Inflammatory macrophage treated with lipopolysaccharide for 4 hours (primary cell): ENCODE measurements at regions not wholly inside any gene's neighbourhood (a gene's known extent, or its start where the extent isn't known, plus 50 kb on each side); places are given as distances from the start of the nearest gene placed in this dataset.

Source experiments
- DNase-seq: peaks from one replicate; pipeline ENCODE4 v3.0.0-alpha.2; 2020

DNA sequence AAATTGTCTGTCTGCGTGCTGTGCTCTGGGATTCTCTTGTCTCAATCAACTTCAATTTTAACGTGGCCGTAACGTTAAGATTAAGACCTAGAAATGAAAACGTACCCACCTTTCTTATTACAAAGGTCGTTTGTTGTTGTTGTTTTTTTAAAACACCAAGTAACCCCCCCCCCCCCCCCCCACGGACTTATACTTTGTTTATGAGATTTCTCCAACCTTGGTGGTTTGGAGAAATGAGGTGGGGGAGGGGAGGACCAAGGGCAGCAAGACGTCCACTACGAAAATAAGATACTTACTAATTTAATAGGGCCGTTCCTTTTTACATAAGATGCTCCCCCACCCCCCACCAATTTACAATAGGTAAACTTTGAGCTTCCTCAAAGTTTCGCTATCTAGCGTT is 244.4 kb upstream of the TOPAZ1 start:
- DNase-seq = no peak

DNA sequence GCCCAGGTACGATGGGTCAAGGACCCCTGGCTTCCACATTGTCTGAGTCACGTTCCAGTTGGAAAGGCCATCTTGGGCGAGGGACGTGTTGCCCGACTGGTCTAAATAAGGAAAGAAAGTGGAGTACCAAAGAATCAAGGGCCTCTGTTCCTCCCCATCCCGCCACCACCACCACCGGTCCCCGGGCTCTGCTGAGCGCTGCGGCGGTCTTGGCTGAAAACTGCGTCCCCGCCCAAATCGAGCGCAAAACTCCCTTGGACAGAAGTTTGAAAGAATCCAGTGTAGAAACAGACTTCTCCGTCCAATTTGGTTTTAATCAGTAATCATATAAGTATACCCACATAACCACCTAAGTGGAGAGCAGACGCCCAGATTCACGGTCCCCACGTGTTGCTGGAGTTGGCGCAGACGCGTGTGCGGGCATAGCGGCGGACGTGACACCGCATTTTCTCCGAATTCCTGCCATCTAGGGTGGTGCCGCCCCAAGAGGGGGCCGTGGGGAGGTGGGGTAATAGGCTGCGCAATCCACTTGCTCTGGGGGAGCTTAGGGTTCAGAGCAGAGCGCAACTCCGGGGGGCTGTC is 243.8 kb upstream of the TOPAZ1 start:
- DNase-seq = no peak

DNA sequence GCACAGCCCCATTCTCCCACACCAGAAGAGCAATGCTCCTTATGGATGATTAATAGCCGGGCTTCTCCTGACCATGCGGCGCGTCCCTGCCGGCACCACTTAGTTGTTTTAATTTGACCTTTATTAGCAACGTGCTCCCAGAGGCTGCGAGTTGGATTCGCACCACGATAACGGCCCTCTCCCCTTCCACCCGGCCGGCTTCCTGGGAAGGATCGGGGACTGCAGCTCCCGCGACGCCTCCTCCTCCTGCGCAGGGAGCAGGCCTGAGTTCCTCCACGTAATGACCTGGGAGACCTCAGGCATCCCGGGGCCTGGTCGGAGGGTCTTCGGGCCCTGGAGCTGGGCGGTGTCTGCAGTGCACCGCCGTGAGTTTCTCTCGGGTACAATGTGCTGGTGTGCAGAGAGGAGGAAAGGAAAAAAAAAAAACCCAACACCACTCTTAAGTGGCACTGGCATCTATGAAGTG is 243.3 kb upstream of the TOPAZ1 start:
- no peak for DNase-seq

DNA sequence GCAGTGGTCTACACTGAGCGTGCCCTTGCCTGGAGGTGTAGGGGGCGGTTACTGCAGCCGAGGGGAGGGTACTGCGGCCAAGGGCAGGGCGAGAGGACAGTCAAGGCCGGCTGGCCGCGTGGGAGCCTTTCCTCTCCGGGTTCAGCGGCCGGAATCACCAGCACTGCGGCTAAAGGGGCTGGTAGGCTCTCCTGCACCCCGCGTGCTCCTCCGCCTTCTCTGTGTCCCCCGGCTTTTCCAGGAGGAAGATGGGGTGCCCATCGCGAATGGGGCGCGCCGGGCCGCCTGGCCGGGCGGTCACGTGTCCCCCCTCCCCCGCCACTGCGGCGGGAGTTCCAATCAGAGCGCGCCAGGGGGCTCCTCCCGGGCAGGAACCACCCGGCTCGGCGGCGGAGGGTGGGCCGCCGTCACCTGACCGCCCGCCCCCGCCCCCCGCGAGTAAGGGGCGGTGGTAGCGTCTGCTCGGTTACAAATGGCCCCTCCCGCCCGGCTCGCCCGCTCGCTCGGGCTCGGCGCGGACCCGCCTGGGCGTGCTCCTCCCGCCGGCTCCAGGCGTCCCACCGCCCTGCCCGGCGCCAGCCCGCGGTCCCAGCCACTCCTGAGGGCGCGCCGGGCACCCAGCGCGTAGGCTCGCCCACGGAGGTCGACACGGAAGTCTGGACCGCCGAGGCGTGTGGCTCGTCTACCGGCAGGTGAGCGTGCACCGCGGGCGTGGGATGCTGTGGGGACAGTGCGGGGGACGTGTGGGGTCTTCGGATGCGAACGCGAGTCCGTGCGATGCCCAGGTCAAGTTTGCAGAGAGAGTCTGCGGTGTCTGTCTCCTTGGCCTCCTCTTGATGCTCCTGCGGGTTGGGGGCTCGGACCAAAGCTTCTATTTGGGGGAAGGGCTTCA is 242.6 kb upstream of the TOPAZ1 start:
- DNase-seq = no peak

DNA sequence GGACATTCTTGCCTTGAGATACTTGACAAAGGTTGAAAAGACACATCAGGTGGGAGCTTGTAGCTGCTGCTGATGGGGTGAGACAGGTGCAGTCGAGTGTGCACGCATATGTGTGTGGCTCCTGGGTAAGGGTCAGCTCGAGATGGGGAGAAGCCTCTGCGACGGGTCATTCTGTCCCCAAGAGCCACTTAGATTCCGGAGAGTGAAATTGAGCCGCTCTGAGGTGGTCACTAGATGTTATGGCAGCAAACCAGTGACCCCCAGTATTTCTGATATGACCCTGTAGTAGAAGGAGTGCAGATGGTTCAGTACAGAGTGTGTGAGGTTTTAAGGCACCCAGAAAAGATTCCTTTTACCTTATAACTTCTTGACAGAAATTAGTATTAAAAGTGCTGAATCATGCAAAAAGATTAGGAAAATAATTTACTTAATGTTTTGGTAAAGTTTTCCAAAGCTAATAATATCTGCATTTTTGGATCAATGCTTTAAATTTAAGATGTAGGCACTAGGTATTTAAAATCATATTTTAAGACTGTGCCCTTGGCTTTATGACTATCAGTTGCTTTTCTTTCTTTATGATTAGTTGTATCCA is 241.9 kb upstream of the TOPAZ1 start:
- no peak for DNase-seq

DNA sequence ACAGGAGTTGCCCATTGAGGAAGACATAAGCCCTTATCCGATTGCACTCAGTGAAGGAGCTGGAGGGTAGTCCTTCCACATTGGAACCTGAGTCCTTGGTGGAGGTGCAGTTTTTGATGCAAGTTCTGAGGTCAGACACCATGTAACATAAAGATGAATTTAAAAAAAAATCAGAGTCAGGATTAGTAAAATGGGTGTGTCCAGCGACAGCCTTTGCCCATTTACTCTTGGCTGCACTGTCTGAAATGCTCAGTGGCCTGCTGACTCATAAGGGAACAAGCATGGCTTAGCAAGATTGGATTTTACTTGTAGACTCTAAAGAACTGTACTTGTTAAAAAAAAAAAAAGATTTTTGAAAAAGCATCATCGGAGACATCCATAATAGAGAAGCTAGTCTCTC is 241.1 kb upstream of the TOPAZ1 start:
- no peak for DNase-seq

DNA sequence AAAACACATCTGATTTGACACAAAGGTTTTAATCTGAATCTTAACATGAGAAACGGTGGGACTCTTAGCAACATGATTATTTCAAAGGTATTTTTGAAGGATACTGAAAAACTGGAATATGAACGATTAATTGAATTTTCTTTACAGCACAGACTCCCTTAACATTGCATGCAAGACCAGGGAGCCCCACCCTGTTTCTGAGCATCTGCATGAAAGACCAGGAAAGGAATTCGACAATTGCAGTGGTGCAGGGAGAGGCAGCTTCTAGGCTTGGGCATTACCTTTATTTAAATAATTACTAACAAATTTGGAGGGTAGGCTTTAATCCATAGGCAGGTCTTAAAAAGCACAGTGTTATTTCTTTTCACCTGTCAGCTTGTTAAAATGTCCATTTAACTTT is 240.6 kb upstream of the TOPAZ1 start:
- DNase-seq = no peak

DNA sequence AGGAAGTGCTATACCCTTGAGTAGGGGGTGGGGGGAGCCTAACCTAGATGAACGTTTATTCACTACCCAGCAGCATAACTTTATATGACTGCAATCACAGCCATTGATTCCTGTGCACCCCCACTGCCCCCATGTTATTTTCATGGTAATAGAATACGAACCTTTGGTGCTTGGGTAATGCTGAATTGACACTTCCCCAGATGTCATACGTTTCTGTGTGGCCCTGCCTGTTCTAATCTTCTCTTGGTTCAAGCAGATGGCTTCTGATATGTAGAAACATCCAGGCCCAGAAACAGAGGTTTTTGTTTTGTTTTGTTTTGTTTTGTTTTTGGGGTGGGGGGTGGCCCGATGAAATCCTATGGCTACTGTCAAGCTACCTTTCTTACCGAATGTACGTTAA is 237.9 kb upstream of the TOPAZ1 start:
- DNase-seq = no peak

DNA sequence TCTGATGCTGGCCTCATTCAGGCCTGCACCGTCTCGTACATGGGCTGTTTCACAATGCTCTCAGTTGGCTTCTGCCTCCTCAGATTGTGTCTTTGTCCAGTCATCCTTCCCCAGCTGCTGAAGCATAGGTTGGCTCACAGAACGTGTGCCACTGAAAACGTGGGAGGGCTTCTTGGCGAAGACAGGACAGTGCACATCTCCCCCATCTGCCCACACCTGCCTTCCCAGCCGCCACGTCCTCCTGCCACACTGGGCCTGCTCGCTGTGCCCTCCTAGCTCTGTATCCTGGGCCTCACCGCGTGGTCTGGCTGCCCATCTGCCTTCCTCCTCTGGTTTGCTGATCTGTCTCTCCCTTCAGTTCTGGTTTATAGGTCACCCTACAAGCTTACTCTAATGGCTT is 230.0 kb upstream of the TOPAZ1 start:
- no peak for DNase-seq

DNA sequence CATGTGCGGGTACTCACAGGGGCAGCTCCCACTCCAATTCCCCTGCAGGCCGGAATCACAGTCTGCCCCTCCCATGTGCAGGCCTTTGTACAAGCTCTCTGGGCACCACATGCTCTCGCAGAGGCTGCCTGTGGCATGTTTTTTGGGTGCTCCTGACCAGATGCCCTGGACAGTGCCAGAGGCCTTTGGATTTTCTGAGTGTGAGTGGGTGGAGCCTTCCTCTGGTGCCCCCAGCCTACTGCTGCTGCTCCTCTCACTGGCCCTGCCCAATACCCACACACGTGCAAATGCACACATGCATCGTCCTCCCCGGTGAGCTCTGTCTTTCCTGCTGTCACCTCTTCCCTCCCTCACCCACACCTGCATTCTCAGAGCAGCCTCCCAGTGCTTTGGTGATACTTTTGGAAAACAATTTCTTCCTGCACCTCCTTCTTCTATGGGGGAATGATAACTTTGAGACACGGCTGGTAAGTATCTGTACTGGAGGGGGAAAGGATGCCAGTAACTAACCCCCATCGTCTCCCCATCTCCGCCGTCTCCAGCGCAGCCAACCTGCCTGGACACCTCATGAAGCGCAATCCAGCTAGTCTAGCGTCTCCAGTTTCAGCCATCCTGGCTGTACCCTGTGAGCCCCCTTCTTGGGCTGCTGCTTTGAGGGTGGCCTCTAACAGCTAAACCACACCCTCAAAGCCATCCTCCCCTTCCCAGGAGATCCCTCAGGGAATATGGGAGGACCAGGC is 229.4 kb upstream of the TOPAZ1 start:
- DNase-seq = no peak

DNA sequence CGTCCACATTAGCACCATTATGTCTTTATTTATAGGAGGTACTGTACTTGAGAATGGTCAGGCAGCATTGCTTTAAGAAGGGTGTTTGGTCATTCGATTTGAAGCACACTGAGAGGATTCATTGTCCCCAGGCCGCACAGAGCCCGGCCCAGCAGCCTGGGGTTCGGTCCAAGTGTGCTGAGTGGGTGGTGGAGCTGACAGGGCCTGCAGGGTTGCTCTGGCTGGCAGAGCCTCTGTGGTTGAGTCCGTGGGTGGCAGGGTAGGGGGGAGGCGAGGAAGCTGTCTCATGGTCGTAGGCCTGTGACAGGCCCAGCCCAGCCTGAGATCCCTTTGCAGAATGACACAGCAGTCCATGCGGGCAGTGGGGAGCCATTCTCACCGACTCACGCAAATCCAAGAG is 227.7 kb upstream of the TOPAZ1 start:
- DNase-seq = no peak

DNA sequence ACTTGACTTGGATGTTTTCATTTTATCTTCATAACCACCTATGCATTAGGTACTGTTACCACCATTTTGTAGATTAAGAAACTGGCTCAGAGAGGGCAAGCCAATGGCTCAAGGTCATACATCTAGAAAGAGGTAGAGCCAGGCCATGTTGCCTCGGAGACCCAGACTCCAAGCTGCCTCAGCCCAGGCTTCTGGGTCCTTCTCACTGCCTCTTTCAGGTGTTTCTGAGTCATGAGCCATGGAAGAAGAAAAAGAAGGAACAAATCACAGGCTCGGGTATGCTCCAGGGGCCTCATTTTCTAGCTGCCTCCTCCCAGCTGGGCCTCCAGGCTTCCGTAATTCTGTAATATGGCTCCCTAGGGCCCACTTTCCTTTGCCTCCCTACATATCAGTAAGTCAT is 226.5 kb upstream of the TOPAZ1 start:
- DNase-seq = no peak

DNA sequence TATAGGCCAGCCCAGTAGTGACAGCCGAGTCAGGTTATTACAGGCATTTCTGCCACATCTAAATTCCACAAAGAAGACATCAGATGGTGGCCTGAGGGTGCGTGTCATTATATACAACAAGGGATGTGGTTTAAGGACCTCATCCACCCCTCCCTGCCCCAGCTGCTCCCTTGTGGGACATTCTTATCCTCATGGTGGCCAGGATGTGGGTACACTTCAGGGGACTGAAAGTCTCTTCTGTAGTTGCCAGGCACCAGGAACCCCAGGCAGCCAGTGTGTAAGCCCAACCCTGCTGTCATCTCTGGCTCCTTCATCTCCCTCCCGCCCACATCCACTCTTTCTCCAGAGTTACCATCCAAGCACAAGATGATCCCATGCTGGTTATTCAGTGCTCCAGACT is 224.9 kb upstream of the TOPAZ1 start:
- DNase-seq = no peak

DNA sequence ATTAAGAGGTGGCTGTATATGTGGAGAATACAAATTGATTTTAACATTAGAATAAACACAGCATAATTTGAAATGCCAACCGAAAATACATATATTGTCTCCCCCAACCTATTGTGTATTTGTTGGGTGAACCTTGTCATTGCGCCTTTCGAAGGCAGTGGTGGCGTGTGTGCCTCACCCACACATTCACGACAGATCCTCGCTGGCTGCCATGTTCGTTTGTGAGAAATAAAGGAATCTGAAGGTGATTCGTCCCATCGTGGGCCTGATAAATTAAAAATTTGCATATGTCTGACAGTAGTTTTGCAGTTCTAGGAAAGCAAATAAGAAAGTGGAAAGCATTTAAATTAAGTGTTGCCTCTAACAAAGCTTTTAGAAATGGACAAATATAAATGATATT is 222.8 kb upstream of the TOPAZ1 start:
- DNase-seq = no peak

DNA sequence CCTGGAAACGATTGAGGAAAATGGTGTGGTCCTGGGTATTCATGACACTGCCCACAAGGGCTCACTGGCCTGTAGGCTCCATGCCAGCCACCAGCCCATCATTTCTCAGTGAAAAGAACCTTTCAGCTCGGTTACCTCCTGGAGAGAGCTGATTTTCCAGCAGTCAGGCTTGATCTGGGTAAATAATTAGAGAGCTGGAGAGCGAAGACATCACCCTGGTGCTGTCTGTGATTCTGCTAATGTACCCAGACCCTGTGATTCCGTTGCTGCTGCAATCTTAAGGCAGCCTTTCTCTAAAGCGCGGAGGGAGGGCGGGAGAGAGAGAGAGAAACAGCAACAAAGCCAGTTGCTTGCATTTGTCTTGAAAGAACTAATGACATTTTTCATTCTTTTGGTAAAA is 221.9 kb upstream of the TOPAZ1 start:
- no peak for DNase-seq

DNA sequence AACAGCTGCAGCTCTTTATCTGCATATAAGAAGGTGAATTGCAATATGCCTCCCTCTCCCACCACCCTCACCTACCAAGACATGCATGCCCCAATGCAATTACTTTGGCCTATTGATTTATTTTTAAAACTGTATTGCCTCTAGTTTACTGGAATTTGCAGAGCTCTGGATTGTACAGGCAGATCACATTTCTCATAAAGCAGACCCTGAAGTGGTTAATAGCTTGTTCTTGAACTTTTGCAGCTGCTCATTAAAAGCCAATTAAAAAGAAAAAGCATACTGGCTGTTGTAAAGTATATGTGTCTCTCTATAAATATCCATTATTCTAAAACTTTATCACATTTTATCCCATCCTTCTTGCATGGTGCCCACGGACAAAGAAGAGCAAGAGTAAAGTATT is 221.5 kb upstream of the TOPAZ1 start:
- DNase-seq = no peak

DNA sequence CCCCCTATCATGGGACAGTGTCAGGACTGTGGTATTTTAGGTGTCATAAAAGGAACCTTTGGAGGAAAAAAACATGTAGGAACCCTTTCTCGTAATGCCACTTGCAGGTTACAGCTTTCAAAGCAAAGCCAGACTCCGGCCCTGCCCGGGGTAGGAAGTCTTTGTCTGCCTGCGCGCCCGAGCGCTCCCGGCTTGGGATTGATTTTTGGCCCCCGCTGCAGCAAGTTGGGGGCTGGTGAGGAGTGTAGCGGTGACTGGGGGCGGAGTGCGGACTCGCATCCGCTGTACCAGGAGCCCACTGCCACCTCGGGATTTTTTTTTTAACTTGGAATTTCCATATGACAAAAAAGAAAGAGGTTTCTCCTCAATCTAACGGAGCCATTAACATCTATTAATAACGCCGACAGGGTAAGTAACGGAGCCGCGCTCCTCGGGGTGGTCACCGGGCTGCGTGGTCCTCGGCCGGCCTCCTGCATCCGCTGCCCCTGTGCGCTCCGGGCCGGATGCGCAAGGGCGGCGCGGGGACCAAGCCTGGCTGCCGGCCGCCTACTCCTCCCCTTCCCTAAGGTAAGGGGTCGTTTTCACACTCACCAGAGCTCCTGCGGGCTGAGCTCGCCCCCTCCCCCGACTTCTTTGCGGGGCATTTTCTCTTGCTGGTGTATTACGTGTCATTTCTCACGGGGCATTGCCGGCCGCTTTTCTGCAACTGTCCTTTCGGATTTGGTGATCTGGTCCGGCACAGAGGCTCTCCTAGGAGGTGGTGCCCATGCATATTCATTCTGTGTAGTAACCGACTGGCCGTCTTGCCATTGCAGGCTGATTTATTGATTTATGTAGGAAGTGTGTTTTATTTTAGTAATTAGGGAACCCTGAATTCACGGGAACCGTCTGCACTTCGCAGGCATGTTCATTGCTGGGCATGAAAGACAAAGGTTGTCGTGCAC is 219.8 kb upstream of the TOPAZ1 start:
- DNase-seq = no peak

DNA sequence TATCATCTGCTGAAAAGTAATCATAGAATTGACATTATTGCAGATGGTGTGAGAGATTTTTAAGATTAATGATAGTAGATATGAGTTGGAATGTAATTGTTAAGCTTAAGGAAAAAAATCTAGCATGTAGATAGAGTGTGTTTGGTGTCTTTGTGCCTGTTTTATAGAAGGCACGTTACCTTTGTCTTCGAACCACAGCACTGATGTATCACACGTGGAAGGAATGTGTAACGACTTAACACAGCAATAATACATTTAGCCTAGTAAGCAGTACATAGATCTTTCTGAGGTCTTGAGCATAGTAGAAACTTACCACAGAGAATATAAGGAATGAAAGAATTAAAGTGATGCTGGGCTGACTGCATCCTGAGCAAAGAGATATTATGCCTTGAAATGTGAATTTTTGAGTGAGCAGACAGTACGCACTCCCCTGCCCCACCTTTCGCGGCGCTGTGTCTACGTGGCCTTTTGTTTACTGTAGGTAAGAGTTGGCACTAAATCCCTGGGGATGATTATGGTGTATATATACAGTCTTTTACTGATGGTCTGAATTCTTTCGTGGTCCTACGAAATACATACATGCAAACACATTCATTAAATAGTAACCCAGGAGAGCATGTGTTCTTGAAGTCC is 217.6 kb upstream of the TOPAZ1 start:
- DNase-seq = no peak

DNA sequence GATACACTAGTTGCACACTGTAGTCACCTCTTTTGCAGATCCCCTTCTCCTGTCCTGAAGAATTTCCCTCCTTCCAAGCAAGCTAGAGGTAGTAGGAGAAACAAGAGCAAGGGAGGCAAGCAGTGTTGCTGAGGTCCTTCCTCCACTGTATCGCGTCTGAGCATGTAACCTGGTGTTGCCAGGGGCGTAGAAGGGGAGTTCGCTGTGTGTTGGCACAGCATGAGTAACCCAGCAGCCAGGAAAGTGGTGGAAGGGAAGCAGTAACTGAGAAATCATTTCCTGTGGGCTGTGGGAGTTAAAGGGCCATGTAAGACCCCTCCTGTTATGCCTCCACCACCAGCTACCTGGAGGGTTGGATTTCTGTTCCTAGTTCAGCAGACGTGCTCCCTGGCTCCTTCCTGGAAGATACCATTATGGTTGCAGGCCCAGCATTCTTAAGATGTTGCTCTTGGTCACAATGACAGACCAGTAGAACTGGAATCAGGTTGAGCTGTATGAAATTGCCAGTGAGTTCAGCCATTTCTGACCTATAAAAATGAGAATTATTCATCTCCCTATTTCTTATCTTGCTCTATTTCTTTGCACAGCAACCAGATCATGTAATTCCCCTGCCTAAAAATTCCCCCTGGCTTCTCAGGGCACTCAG is 215.3 kb upstream of the TOPAZ1 start:
- DNase-seq = no peak

DNA sequence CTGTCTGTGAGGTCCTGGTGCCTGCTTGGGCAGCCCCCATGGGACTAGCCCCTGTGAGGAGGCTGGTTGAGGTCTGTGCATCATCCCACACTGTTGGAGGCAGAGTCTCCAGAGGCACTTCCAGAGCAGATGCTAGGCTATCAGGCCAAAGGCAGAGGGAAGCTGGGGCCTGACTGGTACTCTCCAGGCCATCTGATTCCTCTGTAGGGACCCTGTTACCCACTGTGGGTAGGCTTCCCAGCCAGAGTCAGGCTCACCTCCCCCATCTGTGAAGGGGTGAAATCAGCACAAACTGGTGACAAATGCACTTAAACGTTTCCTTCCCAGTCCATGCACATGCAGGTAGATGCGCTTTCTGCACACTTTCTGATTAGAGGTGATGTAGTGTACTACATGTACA is 212.6 kb upstream of the TOPAZ1 start:
- DNase-seq = no peak

DNA sequence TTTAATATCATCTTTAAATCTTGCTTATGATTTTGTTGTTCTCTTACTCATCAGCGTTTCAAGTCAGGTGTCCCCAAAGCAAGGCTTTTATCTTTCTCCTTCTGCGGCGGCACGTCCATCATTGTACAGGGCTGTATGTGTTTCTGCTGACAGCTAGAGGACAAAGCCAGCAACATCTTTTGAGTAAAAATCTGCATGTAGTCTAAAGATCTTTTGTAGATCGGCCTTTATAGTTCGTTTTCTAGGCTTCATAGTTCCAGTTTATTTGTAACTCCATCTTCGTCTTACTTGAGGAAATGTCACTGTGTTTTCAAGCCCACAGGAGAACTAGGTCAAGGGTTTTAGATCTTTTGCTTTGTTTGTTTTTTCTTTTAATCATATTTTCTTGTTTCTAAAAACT is 211.4 kb upstream of the TOPAZ1 start:
- DNase-seq = no peak
